SK-N-MC (cell line): ENCODE measurements at regions not wholly inside any gene's neighbourhood (a gene's known extent, or its start where the extent isn't known, plus 50 kb on each side); places are given as distances from the start of the nearest gene placed in this dataset.

ENCODE experiments used
- EZH2 ChIP-seq: fragments of 200-600 bp; sonication (generic); IDR thresholded peaks from one replicate; pipeline ENCODE4 v1.6.1; 2017; ENCODE audit warnings: antibody characterized with exemption
- POLR2AphosphoS5 ChIP-seq: IDR thresholded peaks from 2 replicates; pipeline ENCODE4 v1.6.1; 2012; ENCODE audit warnings: mild to moderate bottlenecking, low read depth, low read length, borderline replicate concordance

DNA sequence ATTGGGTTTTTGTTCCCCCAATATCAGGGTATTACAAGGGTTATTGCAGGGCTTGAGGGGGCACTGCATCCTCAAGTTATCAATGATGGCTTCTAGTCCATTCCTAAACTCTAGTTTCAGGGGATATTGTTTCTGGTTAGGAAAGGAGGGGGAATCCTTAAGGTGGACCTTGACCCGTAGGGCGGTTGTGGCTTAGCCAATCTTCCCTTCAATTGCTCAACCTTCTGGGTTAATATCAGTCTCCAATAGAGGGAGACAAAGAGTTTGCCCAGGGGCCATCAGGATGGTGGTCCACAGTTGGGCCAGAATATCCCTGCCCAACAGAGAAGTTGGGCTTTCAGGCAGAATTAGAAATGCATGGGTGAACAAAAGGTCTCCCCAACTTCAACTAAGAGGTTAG, 214.9 kb downstream of the BCHE start:
- TF ChIP-seq EZH2: no peak
- TF ChIP-seq POLR2AphosphoS5: no peak
